ENCODE measurements at regions not wholly inside any gene's neighbourhood (a gene's known extent, or its start where the extent isn't known, plus 50 kb on each side); places are given as distances from the start of the nearest gene placed in this dataset.

GRCh38 chr21:27804515-27804914, 837.6 kb upstream of the ADAMTS5 start:
- TF ChIP-seq CTCF (conservative IDR thresholded peaks at IDR 0.05; ENCODE audit: low read depth, low read length) (no peak), EZH2 (IDR thresholded peaks at IDR 0.05; ENCODE audit: borderline replicate concordance, low read depth, low read length, poor library complexity, severe bottlenecking) (no peak)

All from A673 (cell line).